Ecto neural progenitor cell (in vitro differentiated cells): ENCODE measurements at regions not wholly inside any gene's neighbourhood (a gene's known extent, or its start where the extent isn't known, plus 50 kb on each side); places are given as distances from the start of the nearest gene placed in this dataset.

Source experiments
- DNase-seq: peaks from one replicate; pipeline ENCODE4 v3.0.0-alpha.2; 2018; ENCODE audit warnings: low spot score

- no peak for DNase-seq
These were observed 206.9 kb downstream of the TFAP2C start for GRCh38 chr20:56835829-56836550.

GRCh38 chr20:56839222-56839621, 210.1 kb downstream of the TFAP2C start:
- no peak for DNase-seq

- DNase-seq, result no peak
These were observed 210.7 kb downstream of the TFAP2C start for GRCh38 chr20:56839786-56840185.

- no peak for DNase-seq
These were observed 211.7 kb downstream of the TFAP2C start for GRCh38 chr20:56840716-56841261.

GRCh38 chr20:56841346-56841908, 212.3 kb downstream of the TFAP2C start:
- no peak for DNase-seq

- no peak for DNase-seq
These were observed 212.9 kb downstream of the TFAP2C start for GRCh38 chr20:56842056-56842455.

- no peak for DNase-seq
These were observed 214.3 kb downstream of the TFAP2C start for GRCh38 chr20:56843386-56843785.

GRCh38 chr20:56843817-56844216, 214.7 kb downstream of the TFAP2C start:
- DNase-seq, result no peak

- DNase-seq, result no peak
These were observed 216.5 kb downstream of the TFAP2C start for GRCh38 chr20:56845546-56846086.

GRCh38 chr20:56848561-56848960, 219.5 kb downstream of the TFAP2C start:
- no peak for DNase-seq

GRCh38 chr20:56851552-56851951, 222.4 kb downstream of the TFAP2C start:
- no peak for DNase-seq

GRCh38 chr20:56855708-56856107, 226.6 kb downstream of the TFAP2C start:
- no peak for DNase-seq

GRCh38 chr20:56857950-56858349, 228.8 kb downstream of the TFAP2C start:
- no peak for DNase-seq

GRCh38 chr20:56859039-56859800, 230.1 kb downstream of the TFAP2C start:
- peak; percentile 64 for DNase-seq

- DNase-seq, result peak; percentile 75
These were observed 230.7 kb downstream of the TFAP2C start for GRCh38 chr20:56859801-56860261.

GRCh38 chr20:56860413-56860812, 231.3 kb downstream of the TFAP2C start:
- DNase-seq, result no peak

GRCh38 chr20:56861590-56861989, 232.5 kb downstream of the TFAP2C start:
- no peak for DNase-seq

GRCh38 chr20:56865055-56865454, 235.9 kb downstream of the TFAP2C start:
- DNase-seq, result no peak

GRCh38 chr20:56867128-56867527, 238.0 kb downstream of the TFAP2C start:
- no peak for DNase-seq

- DNase-seq, result no peak
These were observed 239.6 kb downstream of the TFAP2C start for GRCh38 chr20:56868746-56869145.

- no peak for DNase-seq
These were observed 241.2 kb downstream of the TFAP2C start for GRCh38 chr20:56870271-56870670.

GRCh38 chr20:56871691-56872090, 242.6 kb downstream of the TFAP2C start:
- no peak for DNase-seq
